ENCODE measurements at regions not wholly inside any gene's neighbourhood (a gene's known extent, or its start where the extent isn't known, plus 50 kb on each side); places are given as distances from the start of the nearest gene placed in this dataset.
"Not testable (repeated sequence)": the region's sequence is repeated elsewhere in the genome, so short reads cannot be mapped to it uniquely, and the experiment has no call there.

DNA sequence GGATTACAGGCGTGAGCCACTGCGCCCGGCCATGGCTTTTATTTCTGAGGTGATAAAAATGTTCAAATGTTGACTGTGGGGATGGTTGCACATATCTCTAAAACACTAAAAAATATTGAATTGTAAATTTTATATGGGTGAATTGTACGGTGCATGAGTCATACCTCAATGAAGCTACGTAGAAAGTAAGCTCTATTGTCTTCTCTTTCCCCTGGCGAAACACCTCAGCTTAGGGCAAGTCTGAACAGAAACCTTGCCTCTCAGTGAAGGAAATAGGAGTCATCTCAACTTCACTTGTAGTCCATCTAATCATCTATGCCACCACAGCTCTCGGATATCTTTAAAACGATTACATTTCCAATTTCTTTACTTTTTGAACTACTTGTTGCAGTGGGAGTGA is 238.2 kb downstream of the SPATA31A6 start:
- H3K4ac ChIP-seq (replicated peaks; ENCODE audit: insufficient read length, low read depth, low read length); H3K4me3 ChIP-seq (ENCODE audit: extremely low read depth in 1 of 4, insufficient read depth in 2 of 4, low read depth in 3 of 4, low read length in 4 of 4); H3K56ac ChIP-seq (replicated peaks; ENCODE audit: insufficient read length, low read depth, low read length); H2AK5ac ChIP-seq (ENCODE audit: low read depth, low read length); FAIRE-seq; H2BK15ac ChIP-seq (ENCODE audit: low read length); H3K14ac ChIP-seq (ENCODE audit: insufficient read length); H4K8ac ChIP-seq (ENCODE audit: extremely low read depth, insufficient read depth, low read length); H2BK20ac ChIP-seq (ENCODE audit: low read length); H3K4me1 ChIP-seq (replicated peaks in 1 of 4; ENCODE audit: control insufficient read depth in 3 of 4, insufficient read depth in 4 of 4, low read length in 3 of 4); H3K79me2 ChIP-seq (ENCODE audit: control insufficient read depth in 1 of 2, insufficient read depth in 2 of 2, low read length in 2 of 2); H4K20me1 ChIP-seq (replicated peaks in 1 of 2; ENCODE audit: control insufficient read depth in 1 of 2, insufficient read depth in 2 of 2, low read length in 2 of 2); DNase-seq (ENCODE audit: low read depth in 1 of 2, low spot score in 2 of 2); H3K36me3 ChIP-seq (ENCODE audit: control insufficient read depth in 2 of 4, insufficient read depth in 4 of 4, low read length in 3 of 4); H3K9me3 ChIP-seq (ENCODE audit: insufficient read depth in 2 of 2, low read depth in 1 of 2, low read length in 1 of 2); H3K18ac ChIP-seq (ENCODE audit: extremely low read depth, low read length); H4K5ac ChIP-seq (ENCODE audit: insufficient read length, low read depth, low read length); H3K79me1 ChIP-seq (ENCODE audit: low read depth, low read length); CTCF ChIA-PET (ENCODE audit: partially characterized antibody); H2BK5ac ChIP-seq (ENCODE audit: low read depth, low read length); H3K23ac ChIP-seq (ENCODE audit: insufficient read length); H2BK12ac ChIP-seq (ENCODE audit: low read depth, low read length); H3K9ac ChIP-seq (replicated peaks in 1 of 4; ENCODE audit: extremely low read depth in 1 of 4, low read depth in 3 of 4, low read length in 3 of 4); H2BK120ac ChIP-seq (replicated peaks; ENCODE audit: low read depth, low read length); H3K27ac ChIP-seq (ENCODE audit: low read depth, low read length); POLR2A ChIA-PET (ENCODE audit: partially characterized antibody); H3K27me3 ChIP-seq (replicated peaks in 1 of 4; ENCODE audit: control insufficient read depth in 3 of 4, extremely low read depth in 1 of 4, insufficient read depth in 3 of 4, low read length in 3 of 4); H4K91ac ChIP-seq (replicated peaks; ENCODE audit: insufficient read length, low read length); H3K23me2 ChIP-seq (ENCODE audit: low read depth, low read length); H3K4me2 ChIP-seq (ENCODE audit: insufficient read depth in 1 of 2, low read depth in 2 of 2, low read length in 2 of 2); H2AFZ ChIP-seq (ENCODE audit: low read length): not testable (repeated sequence)
- WGBS, 2 experiments (ENCODE audit: extremely low coverage in 1 of 2, insufficient coverage in 1 of 2, insufficient read length in 1 of 2, insufficient replicate concordance in 2 of 2, low coverage in 1 of 2, low lambda C conversion rate in 2 of 2, missing lambda C conversion rate in 1 of 2), result 94% methylated on average over 5 of the region's 8 CpGs; no CpG with 5 or more reads in 1 of the 2 experiments

DNA sequence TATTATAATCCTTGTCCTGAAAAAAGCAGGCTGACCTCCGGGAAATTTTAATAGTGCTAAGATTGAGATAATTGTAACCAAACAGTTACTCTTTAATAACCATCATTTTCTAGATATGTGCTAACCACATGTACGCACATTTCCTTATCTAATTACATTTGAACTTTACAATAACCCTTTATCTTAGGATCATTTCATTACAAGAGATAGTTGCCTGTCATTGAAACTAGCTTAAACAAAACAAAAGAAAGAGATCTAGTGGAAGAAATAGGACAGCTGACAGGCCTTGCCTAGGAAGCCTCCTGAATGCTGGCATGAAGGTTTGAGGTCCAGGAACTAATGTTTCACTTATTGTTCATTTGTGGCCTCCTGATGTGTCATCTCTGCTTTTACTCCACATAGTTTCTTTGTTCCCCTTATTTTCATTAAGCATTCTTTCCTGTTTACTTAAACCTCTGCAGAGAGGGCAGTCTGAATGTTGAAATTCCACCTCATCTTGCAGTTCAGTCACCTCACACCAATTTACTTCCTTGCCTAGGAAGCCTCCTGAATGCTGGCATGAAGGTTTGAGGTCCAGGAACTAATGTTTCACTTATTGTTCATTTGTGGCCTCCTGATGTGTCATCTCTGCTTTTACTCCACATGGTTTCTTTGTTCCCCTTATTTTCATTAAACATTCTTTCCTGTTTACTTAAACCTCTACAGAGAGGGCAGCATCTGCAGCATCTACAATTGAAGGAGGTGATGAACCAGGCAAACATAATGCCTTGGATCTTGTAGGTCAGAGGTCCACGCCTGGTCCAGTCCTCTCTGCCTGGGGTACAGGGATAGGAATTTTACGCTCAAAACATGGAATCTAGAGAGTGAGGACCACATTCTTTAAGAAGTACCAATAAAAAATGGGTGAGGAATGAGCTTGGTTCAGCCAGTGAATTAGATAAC is 247.5 kb downstream of the SPATA31A6 start:
- H4K5ac ChIP-seq (ENCODE audit: insufficient read length, low read depth, low read length); H3K56ac ChIP-seq (replicated peaks; ENCODE audit: insufficient read length, low read depth, low read length); H3K18ac ChIP-seq (ENCODE audit: extremely low read depth, low read length); H3K9ac ChIP-seq (replicated peaks in 1 of 4; ENCODE audit: extremely low read depth in 1 of 4, low read depth in 3 of 4, low read length in 3 of 4); POLR2A ChIA-PET (ENCODE audit: partially characterized antibody); H4K20me1 ChIP-seq (replicated peaks in 1 of 2; ENCODE audit: control insufficient read depth in 1 of 2, insufficient read depth in 2 of 2, low read length in 2 of 2); H2AFZ ChIP-seq (ENCODE audit: low read length); H3K79me1 ChIP-seq (ENCODE audit: low read depth, low read length); H4K8ac ChIP-seq (ENCODE audit: extremely low read depth, insufficient read depth, low read length); H4K91ac ChIP-seq (replicated peaks; ENCODE audit: insufficient read length, low read length); CTCF ChIA-PET (ENCODE audit: partially characterized antibody); H3K4ac ChIP-seq (replicated peaks; ENCODE audit: insufficient read length, low read depth, low read length); H3K4me2 ChIP-seq (ENCODE audit: insufficient read depth in 1 of 2, low read depth in 2 of 2, low read length in 2 of 2); H3K4me3 ChIP-seq (ENCODE audit: extremely low read depth in 1 of 4, insufficient read depth in 2 of 4, low read depth in 3 of 4, low read length in 4 of 4); DNase-seq (ENCODE audit: low read depth in 1 of 2, low spot score in 2 of 2); H2BK20ac ChIP-seq (ENCODE audit: low read length); H3K23me2 ChIP-seq (ENCODE audit: low read depth, low read length); H3K36me3 ChIP-seq (ENCODE audit: control insufficient read depth in 2 of 4, insufficient read depth in 4 of 4, low read length in 3 of 4); H3K9me3 ChIP-seq (ENCODE audit: insufficient read depth in 2 of 2, low read depth in 1 of 2, low read length in 1 of 2); H3K27me3 ChIP-seq (replicated peaks in 1 of 4; ENCODE audit: control insufficient read depth in 3 of 4, extremely low read depth in 1 of 4, insufficient read depth in 3 of 4, low read length in 3 of 4); H3K14ac ChIP-seq (ENCODE audit: insufficient read length); FAIRE-seq; H2AK5ac ChIP-seq (ENCODE audit: low read depth, low read length); H2BK5ac ChIP-seq (ENCODE audit: low read depth, low read length); H2BK120ac ChIP-seq (replicated peaks; ENCODE audit: low read depth, low read length); H3K23ac ChIP-seq (ENCODE audit: insufficient read length); H3K27ac ChIP-seq (ENCODE audit: low read depth, low read length); H2BK12ac ChIP-seq (ENCODE audit: low read depth, low read length); H2BK15ac ChIP-seq (ENCODE audit: low read length); H3K79me2 ChIP-seq (ENCODE audit: control insufficient read depth in 1 of 2, insufficient read depth in 2 of 2, low read length in 2 of 2); H3K4me1 ChIP-seq (replicated peaks in 1 of 4; ENCODE audit: control insufficient read depth in 3 of 4, insufficient read depth in 4 of 4, low read length in 3 of 4): not testable (repeated sequence)
- 90% methylated on average over 2 of the region's 4 CpGs; no CpG with 5 or more reads in 1 of the 2 experiments for WGBS, 2 experiments (ENCODE audit: extremely low coverage in 1 of 2, insufficient coverage in 1 of 2, insufficient read length in 1 of 2, insufficient replicate concordance in 2 of 2, low coverage in 1 of 2, low lambda C conversion rate in 2 of 2, missing lambda C conversion rate in 1 of 2)
